T-cell (primary cell): ENCODE measurements at regions not wholly inside any gene's neighbourhood (a gene's known extent, or its start where the extent isn't known, plus 50 kb on each side); places are given as distances from the start of the nearest gene placed in this dataset.

Experiments
- ATAC-seq, 4 experiments: fragments of 200-7000 bp in 3 of 4; fragments of 150-1000 bp in 1 of 4; cut with Tn5 transposase; replicated peaks in 1 of 4; 1 replicate in 3 of 4; 2 replicates in 1 of 4; pipeline ENCODE4 v1.10.0; 2021; ENCODE audit warnings: moderate library complexity in 3 of 4, mild to moderate bottlenecking in 2 of 4, moderate number of reproducible peaks in 1 of 4
- CTCF ChIA-PET, 2 donors: fragments of 300-600 bp; sonication (Branson Sonifier 250); formaldehyde crosslinking; loops; one replicate each; lab custom pipeline; 2022; ENCODE audit warnings: antibody characterized with exemption in 2 of 2; lab: Charles Lee
- POLR2A ChIA-PET, 2 donors: fragments of 300-600 bp; sonication (Branson Sonifier 250); formaldehyde crosslinking; loops; one replicate each; lab custom pipeline; 2022; ENCODE audit warnings: antibody characterized with exemption in 2 of 2; lab: Charles Lee
- DNase-seq, 35 experiments: peaks; one replicate each; pipeline versions ENCODE4 v3.0.0 to v3.0.0-alpha.2; 2013 to 2023
- H3K27ac ChIP-seq: one replicate; pipeline ENCODE4 v1.5.1; 2013; ENCODE audit warnings: low read length
- H3K27me3 ChIP-seq, 2 experiments: replicated peaks in 1 of 2; 1 replicate in 1 of 2; 2 replicates in 1 of 2; pipeline versions ENCODE4 v1.6.1 to v1.7.0; 2013; ENCODE audit warnings: low read length in 1 of 2, mixed read lengths in 1 of 2; ENCODE audit not compliant: control insufficient read depth in 2 of 2, insufficient read depth in 2 of 2; ENCODE audit errors: extremely low read depth in 1 of 2
- H3K36me3 ChIP-seq, 2 donors: 1 replicate in 1 of 2; 2 replicates in 1 of 2; pipeline versions ENCODE4 v1.6.1 to v1.7.0; 2013; ENCODE audit warnings: low read length in 1 of 2; ENCODE audit not compliant: control insufficient read depth in 2 of 2, insufficient read depth in 1 of 2; ENCODE audit errors: extremely low read depth in 1 of 2
- H3K4me1 ChIP-seq, 2 experiments: 1 replicate in 1 of 2; 2 replicates in 1 of 2; pipeline versions ENCODE4 v1.6.1 to v1.7.0; 2013; ENCODE audit warnings: low read length in 2 of 2, mixed read lengths in 1 of 2; ENCODE audit not compliant: insufficient read depth in 2 of 2, control insufficient read depth in 1 of 2; ENCODE audit errors: extremely low read depth in 1 of 2
- H3K4me3 ChIP-seq, 2 donors: 1 replicate in 1 of 2; 2 replicates in 1 of 2; pipeline versions ENCODE4 v1.5.1 to v1.7.0; 2013; ENCODE audit warnings: mild to moderate bottlenecking in 2 of 2, low read length in 1 of 2, moderate library complexity in 1 of 2; ENCODE audit not compliant: control insufficient read depth in 1 of 2; ENCODE audit errors: extremely low read depth in 1 of 2
- H3K9me3 ChIP-seq: 2 replicates; pipeline ENCODE4 v1.7.0; 2013
- H3K27ac Mint-ChIP-seq, 2 donors: one replicate each; pipeline ENCODE4 v1.8.0; 2020 to 2021; ENCODE audit warnings: mild to moderate bottlenecking in 2 of 2, mixed read lengths in 2 of 2
- H3K27me3 Mint-ChIP-seq, 2 donors: one replicate each; pipeline ENCODE4 v1.8.0; 2021 to 2022; ENCODE audit warnings: mixed read lengths in 2 of 2
- H3K36me3 Mint-ChIP-seq: one replicate; pipeline ENCODE4 v1.8.0; 2021; ENCODE audit warnings: mixed read lengths
- H3K4me1 Mint-ChIP-seq, 3 donors: one replicate each; pipeline ENCODE4 v1.8.0; 2020 to 2022; ENCODE audit warnings: mixed read lengths in 3 of 3, mild to moderate bottlenecking in 1 of 3
- H3K4me3 Mint-ChIP-seq, 3 donors: one replicate each; pipeline ENCODE4 v1.8.0; 2020 to 2022; ENCODE audit warnings: mild to moderate bottlenecking in 3 of 3, mixed read lengths in 3 of 3, moderate library complexity in 3 of 3
- H3K9me3 Mint-ChIP-seq, 3 donors: one replicate each; pipeline ENCODE4 v1.8.0; 2020 to 2022; ENCODE audit warnings: mixed read lengths in 3 of 3
- WGBS: methylation state at CpG from one replicate; pipeline ENCODE4 v1.1.5; 2013; ENCODE audit warnings: missing lambda C conversion rate; ENCODE audit not compliant: insufficient coverage; 5-methylcytosine and 5-hydroxymethylcytosine counted together

DNA sequence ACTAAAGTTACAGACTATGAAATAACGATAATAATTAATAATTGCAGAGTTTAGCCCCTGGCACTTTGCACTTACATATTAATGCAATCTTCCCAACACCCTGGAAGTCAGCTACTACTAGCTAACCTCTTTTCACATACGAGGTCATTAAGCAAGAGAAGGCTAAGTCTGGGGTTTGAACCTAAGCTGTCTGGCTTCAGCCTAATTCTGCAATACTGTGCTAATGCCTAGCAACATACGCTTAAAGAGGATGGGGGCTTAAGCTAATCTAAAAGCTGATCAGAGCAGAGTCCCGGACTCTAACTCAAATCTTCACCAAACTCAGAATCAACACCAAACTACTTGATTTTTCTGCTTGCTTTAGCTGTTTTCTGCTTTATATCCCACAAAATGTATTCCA is 168.7 kb upstream of the GNAI1 start:
- H3K36me3 Mint-ChIP-seq: no peaks in the 10 kb centered on the region
- Histone ChIP-seq H3K9me3 (no peaks in the 10 kb centered on the region), H3K27me3 (no peaks in the 10 kb centered on the region), H3K36me3 (no peaks in the 10 kb centered on the region), H3K4me3 (no peak overlapping the region), H3K4me1 (no peaks in the 10 kb centered on the region), H3K27ac (no peak overlapping the region)
- peaks cover 0 to 4% (median 0%) of the 10 kb centered on the region in 3 donors for H3K4me1 Mint-ChIP-seq
- no peaks in the 10 kb centered on the region for H3K27me3 Mint-ChIP-seq
- no peak overlapping the region for H3K27ac Mint-ChIP-seq
- 60% methylated on average over 1 of the region's 4 CpGs for WGBS
- peaks cover 0 to 10% (median 4%) of the 10 kb centered on the region in 3 donors for H3K9me3 Mint-ChIP-seq
- ChIA-PET CTCF (no interaction called here), POLR2A (no interaction called here)
- ATAC-seq: no peak
- H3K4me3 Mint-ChIP-seq: no peak overlapping the region
- no peak for DNase-seq

DNA sequence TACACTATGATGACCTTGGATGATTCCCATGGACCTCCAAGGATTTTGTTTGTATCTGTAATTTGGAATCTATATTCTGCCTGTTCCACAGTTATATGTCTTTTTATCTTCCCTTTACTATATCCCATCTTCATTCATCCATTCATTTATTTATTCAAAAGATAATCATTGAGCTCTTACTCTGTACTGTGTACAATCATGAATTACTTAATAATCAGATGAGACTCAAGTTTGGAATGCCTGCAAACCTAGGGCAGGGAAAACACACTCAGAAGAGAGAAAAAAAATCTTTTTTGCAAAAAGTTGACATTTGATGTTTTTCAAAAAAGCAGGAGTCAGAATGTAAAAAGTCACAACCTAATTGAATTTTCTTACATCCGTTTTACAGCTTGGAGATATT is 170.2 kb upstream of the GNAI1 start:
- H3K4me1 Mint-ChIP-seq: no peaks in the 10 kb centered on the region
- ChIA-PET POLR2A (no interaction called here), CTCF (interaction anchor here (0.5 to 0.7 kb wide), 2 partner anchors 10 to 146 kb away, joined by 3 to 4 read pairs; no protein-coding TSS in a partner anchor)
- WGBS: no CpG with 5 or more reads among the region's 1 CpG
- no peak overlapping the region for H3K27ac Mint-ChIP-seq
- Histone ChIP-seq H3K4me3 (no peak overlapping the region), H3K27me3 (no peaks in the 10 kb centered on the region), H3K4me1 (no peaks in the 10 kb centered on the region), H3K27ac (no peak overlapping the region), H3K9me3 (no peaks in the 10 kb centered on the region), H3K36me3 (no peaks in the 10 kb centered on the region)
- H3K4me3 Mint-ChIP-seq: no peak overlapping the region
- no peaks in the 10 kb centered on the region for H3K27me3 Mint-ChIP-seq
- no peak for ATAC-seq
- H3K36me3 Mint-ChIP-seq: no peaks in the 10 kb centered on the region
- no peak for DNase-seq
- peaks cover 0 to 13% (median 4%) of the 10 kb centered on the region in 3 donors for H3K9me3 Mint-ChIP-seq

DNA sequence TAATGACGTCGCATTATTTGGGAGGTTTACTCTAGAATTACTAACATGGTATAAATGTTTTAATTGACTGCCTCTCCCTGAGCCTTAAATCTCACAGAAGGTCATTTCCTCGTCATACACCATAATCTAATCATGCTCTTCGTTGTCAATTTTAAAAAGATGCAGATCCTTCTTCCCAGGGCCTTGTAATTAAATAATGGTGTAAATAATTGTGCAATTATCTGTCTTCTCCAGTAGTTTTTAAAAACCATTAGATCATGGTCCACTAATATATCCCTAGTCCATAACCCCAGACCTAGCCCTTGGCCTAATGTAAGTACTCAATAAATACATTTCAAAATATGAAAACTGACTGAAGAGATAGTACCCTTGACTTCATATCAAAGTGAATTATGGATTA is 181.5 kb upstream of the GNAI1 start:
- no CpG with 5 or more reads among the region's 4 CpGs for WGBS
- no peaks in the 10 kb centered on the region for H3K9me3 ChIP-seq
- Mint-ChIP-seq H3K27me3 (no peaks in the 10 kb centered on the region), H3K27ac (no peak overlapping the region), H3K36me3 (no peaks in the 10 kb centered on the region), H3K9me3 (no peaks in the 10 kb centered on the region), H3K4me3 (no peak overlapping the region), H3K4me1 (no peaks in the 10 kb centered on the region)
- no peak for ATAC-seq
- DNase-seq: no peak
- H3K27me3 ChIP-seq: no peaks in the 10 kb centered on the region
- ChIA-PET CTCF (no interaction called here), POLR2A (no interaction called here)
- H3K36me3 ChIP-seq: no peaks in the 10 kb centered on the region
- H3K4me1 ChIP-seq: no peaks in the 10 kb centered on the region
- no peak overlapping the region for H3K4me3 ChIP-seq
- no peak overlapping the region for H3K27ac ChIP-seq

DNA sequence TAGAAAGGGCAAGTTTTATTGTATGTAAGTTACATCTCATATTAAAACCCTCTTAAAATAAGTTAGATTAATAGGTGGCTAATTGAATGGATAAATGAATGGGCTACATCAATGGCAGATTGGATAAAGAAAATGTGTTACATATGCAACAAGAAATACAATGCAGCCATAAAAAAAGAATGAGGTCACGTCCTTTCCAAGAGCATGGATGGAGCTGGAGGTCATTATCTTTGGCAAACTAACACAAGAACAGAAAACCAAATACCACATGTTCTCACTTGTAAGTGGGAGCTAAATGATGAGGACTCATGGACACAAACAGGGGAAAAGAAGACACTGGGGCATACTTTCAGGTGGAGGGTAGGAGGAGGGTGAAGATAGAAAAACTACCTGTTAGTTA is 182.2 kb upstream of the GNAI1 start:
- DNase-seq (no peak), ATAC-seq (no peak)
- CTCF ChIA-PET: no interaction called here
- H3K27me3 Mint-ChIP-seq: no peaks in the 10 kb centered on the region
- H3K9me3 ChIP-seq: no peaks in the 10 kb centered on the region
- POLR2A ChIA-PET: no interaction called here
- H3K4me3 Mint-ChIP-seq: no peak overlapping the region
- H3K4me1 Mint-ChIP-seq: no peaks in the 10 kb centered on the region
- H3K27ac ChIP-seq: no peak overlapping the region
- H3K36me3 ChIP-seq: no peaks in the 10 kb centered on the region
- H3K36me3 Mint-ChIP-seq: no peaks in the 10 kb centered on the region
- no peaks in the 10 kb centered on the region for H3K4me1 ChIP-seq
- no peaks in the 10 kb centered on the region for H3K27me3 ChIP-seq
- peaks cover 0 to 2% (median 1%) of the 10 kb centered on the region in 3 donors for H3K9me3 Mint-ChIP-seq
- H3K4me3 ChIP-seq: no peak overlapping the region
- no peak overlapping the region for H3K27ac Mint-ChIP-seq
- no CpG with 5 or more reads among the region's 1 CpG for WGBS

DNA sequence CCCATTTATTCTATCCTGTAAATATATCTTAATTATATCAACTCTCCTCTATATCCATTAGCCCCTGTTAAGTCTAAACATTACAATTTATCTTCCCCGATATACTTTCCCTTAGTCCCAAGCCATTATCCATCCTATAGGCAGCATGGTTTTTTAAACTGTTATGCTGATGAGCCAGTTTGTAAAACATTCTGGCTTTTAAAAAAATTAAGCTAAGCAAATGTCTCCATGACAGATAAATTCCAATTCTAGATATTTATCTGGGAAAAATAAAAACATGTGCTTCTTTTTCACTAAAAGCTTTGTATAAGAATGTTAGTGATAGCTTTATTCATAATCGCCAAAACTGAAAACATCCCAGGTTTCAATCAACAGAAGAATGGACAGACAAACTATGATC is 183.2 kb upstream of the GNAI1 start:
- ATAC-seq: no peak
- H3K27ac Mint-ChIP-seq: no peak overlapping the region
- Histone ChIP-seq H3K36me3 (no peaks in the 10 kb centered on the region), H3K4me3 (no peak overlapping the region), H3K4me1 (no peaks in the 10 kb centered on the region), H3K27me3 (no peaks in the 10 kb centered on the region), H3K9me3 (no peaks in the 10 kb centered on the region), H3K27ac (no peak overlapping the region)
- H3K4me1 Mint-ChIP-seq: no peaks in the 10 kb centered on the region
- DNase-seq: no peak
- no peaks in the 10 kb centered on the region for H3K36me3 Mint-ChIP-seq
- WGBS: no CpG with 5 or more reads among the region's 2 CpGs
- no peak overlapping the region for H3K4me3 Mint-ChIP-seq
- peaks cover 0 to 6% (median 2%) of the 10 kb centered on the region in 3 donors for H3K9me3 Mint-ChIP-seq
- H3K27me3 Mint-ChIP-seq: no peaks in the 10 kb centered on the region
- ChIA-PET POLR2A (no interaction called here), CTCF (no interaction called here)

DNA sequence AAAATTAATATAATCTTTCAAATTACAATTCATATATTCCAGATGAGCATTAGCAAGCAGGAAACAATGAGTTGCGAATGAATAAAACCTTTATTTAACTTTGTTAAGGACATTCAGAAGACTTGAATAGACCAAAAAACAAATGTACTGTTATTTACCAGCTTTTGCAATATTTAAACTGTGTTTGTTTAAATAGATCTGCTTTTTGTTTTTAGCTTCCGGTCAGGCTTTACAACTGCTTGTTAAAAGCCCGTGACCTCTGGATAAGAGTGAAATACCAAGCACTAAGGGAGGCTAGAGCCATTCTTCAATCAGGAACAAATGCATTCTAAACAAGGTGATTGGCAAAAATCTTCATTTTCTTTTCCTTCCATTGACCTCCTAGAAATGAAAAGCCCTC is 184.9 kb upstream of the GNAI1 start:
- ChIA-PET POLR2A (no interaction called here), CTCF (no interaction called here)
- H3K27me3 ChIP-seq: no peaks in the 10 kb centered on the region
- no peak overlapping the region for H3K27ac ChIP-seq
- WGBS: no CpG with 5 or more reads among the region's 3 CpGs
- Mint-ChIP-seq H3K27ac (no peak overlapping the region), H3K36me3 (no peaks in the 10 kb centered on the region), H3K9me3 (peaks cover 0 to 10% (median 2%) of the 10 kb centered on the region in 3 donors), H3K4me1 (no peaks in the 10 kb centered on the region), H3K4me3 (no peak overlapping the region), H3K27me3 (no peaks in the 10 kb centered on the region)
- ATAC-seq (no peak), DNase-seq (no peak)
- H3K9me3 ChIP-seq: no peaks in the 10 kb centered on the region
- no peaks in the 10 kb centered on the region for H3K4me1 ChIP-seq
- no peak overlapping the region for H3K4me3 ChIP-seq
- no peaks in the 10 kb centered on the region for H3K36me3 ChIP-seq
